EH (cell line): ENCODE measurements at regions not wholly inside any gene's neighbourhood (a gene's known extent, or its start where the extent isn't known, plus 50 kb on each side); places are given as distances from the start of the nearest gene placed in this dataset.

Experiments
- DNase-seq: peaks from one replicate; pipeline ENCODE4 v3.0.0-alpha.2; 2015; ENCODE audit warnings: low read depth

DNA sequence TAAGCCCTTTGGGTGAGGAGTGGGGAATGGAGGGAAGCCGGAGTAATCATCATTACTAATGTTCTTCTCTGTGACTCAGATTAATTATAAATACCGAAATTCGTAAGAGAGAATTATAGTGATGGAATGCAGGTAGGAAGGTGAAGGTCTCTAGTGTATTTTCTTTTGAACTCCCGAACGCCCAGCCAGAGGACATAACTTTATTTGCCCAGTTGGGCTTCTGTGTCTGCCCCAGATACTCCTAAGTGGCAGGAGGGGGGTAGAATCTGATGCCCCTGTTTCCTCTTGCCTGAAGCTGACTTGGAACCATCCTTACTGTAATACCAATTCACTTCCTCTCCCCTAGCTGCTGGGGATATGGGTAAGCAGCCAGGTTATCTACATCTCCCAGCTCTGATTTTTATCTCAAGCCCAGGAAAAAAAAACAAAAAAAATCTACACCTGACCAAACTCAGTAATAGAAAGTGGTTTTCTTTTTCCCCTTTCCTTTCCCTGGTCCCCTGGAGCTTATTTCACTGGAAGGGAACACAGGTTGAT, 84.4 kb upstream of the CISTR start:
- DNase-seq, result no peak

DNA sequence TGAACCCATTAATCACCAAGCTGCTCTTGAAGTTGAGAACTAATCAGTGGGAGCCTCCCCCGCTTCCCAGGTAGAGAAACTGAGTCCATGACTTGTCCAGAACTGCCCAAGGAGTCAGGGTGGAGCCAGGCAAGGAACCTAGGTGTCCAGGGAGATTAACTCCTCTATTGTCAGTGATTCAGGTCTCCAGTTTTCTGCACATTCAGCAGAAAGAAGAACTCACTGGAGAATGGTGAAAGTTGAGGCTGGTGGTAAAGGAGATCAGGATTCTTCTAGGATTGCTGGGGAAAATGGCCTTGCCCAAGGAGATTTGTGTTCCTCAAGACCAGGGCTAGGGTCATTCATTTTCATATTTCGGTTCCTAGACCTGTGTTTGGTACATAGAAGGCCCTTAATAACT, 87.2 kb upstream of the CISTR start:
- no peak for DNase-seq

DNA sequence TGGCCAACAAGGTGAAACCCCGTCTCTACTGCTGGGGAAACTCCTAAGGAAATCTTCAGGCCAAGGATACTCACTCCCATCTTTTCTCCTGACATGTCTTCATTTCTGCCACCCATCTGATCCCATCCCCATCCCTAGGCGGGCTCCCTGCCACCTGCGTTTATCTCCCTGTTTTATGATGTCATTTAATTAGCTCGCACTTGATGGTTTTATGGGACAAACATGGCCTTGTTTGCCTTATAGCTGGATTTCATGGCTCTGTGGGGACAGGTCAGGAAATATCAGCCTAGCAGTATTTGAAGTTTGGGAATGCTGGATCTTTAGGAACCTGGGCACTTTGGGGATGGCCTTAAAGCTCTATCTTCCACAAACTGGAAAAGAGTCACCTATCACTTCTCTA, 88.5 kb upstream of the CISTR start:
- no peak for DNase-seq

DNA sequence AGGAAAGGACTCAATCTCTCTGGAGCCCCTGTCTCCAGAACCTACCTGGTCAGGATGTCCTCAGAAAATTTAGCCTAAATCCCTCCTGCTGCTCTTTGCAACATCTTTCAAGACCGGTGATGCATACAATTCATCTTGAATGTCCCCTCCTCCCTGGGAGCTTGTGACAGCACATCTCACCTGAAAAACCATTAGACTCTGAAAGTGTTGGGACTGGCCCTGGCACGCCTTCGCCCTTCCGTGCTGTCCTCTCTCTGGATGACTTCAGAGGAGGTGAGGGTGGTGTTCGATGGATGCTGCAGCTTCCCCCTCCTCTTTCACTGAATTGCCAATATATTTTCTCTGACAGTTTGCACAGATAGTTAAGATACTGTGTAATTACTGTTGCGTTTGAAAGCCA, 90.9 kb upstream of the CISTR start:
- DNase-seq, result no peak

DNA sequence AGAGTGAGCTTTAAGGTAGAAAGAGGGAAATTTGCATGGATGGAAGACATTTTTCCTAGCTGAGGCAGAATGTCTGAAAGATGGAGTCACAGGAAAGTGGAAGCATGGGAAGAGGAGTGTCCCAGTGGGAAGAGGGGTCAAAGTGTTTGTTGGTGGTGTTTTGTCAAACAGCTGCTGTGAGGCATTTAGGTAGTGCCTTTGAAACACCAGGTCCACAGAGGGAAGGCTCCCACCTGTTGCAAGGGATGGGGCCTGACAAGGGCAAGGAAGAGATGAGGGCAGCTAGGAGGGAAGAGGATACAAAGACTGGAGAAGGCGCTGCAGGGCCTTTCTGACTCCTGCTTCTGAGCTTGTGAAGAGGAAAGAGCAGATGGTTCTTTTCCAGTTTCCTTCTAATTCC, 91.8 kb upstream of the CISTR start:
- DNase-seq, result no peak

DNA sequence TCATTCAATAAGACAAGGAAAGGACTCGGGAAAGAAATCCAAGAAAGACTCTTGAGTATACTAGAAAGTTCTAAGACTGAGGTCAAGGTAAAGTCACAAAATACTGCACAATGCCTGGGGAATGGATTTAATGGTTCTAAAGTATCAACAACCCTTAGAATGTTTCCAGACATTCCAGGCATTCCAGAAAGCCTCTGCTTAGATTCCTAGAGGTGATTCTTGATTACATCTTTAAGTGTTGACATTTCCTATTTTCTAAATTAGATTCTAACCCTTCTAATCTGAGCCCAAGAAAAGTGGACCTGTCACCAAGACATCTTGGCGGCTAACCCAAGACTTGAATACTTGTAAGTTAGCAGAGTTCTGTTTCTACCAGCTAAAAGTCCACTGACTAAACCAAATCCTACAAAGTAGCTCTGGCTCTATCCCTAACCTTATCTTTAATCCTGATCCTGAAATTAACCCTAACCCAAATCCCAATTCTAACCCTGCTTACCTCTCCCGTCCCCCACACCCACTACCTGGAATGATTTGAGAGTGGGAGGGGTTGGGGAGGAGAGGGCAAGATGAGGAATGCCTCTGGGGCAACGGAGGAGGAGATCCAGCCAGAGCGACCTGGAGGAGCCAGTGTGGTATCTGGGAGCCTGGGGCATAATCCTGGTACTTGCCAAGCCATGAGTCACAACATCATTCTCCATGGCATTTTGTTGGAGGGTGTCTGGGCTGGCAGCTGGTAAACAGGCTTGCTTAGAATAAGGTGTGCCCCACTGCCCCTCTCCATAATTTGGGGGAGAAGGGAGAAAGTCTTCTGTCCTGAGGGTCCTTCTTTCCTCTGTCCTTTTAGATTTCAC, 93.4 kb upstream of the HOXC13 start:
- peak; percentile 86 for DNase-seq

DNA sequence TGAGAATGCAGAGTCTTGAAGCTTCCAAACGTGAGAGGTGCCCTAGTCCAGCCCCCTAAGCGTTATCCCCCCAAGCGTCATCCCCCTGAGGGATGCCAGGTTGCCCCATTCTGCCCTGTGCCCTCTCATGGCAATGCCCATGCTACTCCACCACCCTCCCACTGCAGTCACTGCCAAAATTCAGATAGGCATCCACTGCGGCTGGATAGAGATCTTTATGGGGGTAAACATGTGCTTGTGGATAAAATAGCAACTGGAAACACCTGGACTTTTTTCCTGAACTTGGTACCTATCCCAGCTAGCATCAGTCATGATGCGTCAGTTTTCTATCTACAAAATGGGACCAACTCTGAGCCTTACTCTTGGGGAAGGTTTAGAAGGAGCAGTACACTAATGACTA, 92.7 kb upstream of the HOXC13 start:
- DNase-seq, result no peak

DNA sequence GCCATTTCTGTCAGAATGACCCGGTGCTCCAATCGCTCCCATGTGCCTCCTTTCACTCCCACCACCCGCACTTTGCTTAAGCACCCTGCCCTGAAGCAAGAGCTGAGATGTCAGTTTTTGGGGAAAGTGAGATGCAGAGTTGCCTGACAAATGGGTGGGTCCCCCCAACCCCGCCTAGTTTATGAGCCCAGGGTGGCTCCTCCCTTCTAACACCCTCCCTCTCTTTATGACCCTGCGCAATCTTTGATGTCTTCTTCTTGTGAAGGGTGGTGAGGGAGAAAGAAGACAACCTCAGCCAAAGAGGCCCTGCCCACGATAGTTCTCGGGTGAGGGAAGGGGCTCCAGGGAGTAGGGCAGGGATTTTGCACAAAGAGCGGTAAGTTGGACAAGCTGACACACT, 89.5 kb upstream of the HOXC13 start:
- DNase-seq, result no peak

DNA sequence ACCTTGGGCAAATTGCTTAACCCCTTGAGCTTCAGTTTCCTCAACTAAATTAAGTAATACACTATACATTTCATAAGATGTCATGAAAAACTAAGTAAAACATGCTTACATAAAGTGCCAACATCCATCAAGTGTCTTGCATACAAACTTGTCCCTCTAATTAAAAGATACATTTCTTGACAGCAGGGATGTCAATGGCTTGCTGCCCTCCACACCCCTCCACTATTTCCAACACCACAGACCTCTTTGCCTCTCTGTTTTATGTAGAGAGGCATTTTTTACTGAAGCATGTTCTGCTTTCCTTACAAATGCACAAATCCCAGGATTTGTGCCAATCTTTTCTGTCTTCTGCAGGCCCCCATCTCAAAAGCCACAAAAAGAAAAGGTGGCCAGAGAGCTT, 89.0 kb upstream of the HOXC13 start:
- no peak for DNase-seq

DNA sequence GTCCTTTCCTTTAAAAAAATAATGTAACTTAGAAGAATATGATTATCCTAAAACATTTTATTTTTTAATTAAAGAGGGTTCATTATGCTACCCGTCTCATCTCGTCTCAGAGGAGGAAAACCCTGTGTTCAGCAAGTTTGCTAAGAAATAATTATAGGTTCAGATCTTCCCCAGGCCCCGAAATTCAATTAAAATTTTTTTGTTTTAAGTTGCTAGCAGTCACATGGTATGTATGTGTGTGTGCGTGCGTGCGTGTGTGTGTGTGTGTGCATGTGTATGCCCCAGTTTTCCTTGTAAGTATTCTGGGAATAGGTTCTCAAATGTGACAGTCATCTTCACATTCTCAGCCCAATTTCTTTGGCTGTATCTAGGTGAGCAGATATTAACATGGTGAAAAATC, 86.6 kb upstream of the HOXC13 start:
- DNase-seq, result no peak

DNA sequence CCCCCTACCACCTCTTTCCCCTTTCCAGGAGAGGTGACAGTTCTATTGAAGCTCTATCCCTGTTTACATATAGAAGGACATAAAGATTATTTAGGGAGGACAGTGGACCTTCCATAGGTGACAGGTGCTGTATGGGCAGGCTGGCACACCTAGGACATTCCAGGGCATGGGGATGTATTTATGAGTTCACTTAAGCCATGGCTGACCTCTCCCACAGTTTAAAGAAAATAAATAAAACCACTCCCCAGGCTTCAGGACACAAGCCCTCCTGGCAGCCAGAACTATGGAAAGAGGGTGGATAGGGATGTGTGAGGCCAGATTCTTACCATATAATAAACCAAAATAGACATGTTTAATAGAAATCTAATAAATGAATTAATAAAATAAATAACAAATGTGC, 85.6 kb upstream of the HOXC13 start:
- no peak for DNase-seq

DNA sequence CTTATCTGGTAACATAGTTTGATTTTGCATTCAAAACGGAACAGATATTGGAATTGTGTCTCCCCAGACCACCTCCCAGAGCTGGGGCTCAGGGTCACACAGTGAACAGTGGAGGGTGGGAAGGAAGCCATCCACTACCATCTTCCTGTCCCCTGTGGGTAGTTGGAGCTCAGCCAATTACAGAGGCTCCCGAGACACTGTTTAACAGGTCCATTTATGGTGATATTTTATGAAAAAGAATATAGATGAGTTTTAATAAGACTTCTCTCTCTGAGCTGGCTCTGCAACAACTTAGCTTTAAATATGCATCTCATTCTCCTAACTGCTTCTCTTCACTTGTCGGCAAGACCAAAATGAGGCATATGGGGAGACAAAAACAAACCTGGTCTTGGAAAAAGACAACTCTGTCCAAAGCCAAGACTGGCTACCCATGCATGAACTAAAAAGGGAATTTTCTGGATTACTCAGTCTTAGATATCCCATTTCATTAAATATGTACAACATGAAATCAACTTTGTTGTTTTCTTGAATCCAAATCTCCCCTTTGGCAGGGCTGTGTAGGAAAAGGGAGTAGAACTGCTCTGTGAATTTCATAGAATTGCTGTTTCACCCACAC, 83.8 kb upstream of the HOXC13 start:
- no peak for DNase-seq

DNA sequence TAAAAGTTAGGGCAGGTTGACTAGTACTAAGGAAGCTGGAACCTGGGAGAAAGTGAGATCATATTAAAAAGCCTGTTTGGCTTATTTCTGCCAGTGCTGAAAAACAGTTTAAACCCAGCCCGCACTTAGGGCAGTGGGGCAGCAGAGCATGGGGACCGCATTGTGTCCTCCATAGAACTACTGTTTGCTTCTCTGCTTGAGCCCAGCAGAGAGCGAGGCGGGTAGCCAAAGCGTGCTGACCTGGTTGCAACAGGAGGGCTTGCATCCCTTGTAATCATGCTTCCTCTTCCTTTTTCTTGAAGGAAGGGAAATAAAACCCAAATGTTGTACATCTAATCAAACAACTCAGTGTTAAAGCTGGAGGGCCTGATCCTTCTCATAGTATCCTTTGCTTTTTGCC, 82.5 kb upstream of the HOXC13 start:
- no peak for DNase-seq

DNA sequence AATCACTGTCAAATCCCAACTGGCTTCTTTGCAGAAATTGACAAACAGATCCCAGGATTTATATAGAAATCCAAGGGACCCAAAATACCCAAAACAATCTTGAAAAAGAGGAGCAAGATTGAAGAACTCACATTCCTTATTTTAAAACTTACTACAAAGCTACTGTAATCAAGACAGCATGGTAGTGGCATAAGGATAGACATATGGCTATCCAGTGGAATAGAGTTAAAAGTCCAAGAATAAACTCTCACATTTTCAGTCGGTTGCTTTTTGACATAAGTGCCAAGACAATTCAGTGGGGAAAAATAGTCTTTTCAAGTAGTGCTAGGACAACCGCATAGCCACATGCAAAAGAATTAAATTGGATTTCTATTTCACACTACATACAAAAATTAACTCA, 81.0 kb upstream of the HOXC13 start:
- DNase-seq, result no peak

DNA sequence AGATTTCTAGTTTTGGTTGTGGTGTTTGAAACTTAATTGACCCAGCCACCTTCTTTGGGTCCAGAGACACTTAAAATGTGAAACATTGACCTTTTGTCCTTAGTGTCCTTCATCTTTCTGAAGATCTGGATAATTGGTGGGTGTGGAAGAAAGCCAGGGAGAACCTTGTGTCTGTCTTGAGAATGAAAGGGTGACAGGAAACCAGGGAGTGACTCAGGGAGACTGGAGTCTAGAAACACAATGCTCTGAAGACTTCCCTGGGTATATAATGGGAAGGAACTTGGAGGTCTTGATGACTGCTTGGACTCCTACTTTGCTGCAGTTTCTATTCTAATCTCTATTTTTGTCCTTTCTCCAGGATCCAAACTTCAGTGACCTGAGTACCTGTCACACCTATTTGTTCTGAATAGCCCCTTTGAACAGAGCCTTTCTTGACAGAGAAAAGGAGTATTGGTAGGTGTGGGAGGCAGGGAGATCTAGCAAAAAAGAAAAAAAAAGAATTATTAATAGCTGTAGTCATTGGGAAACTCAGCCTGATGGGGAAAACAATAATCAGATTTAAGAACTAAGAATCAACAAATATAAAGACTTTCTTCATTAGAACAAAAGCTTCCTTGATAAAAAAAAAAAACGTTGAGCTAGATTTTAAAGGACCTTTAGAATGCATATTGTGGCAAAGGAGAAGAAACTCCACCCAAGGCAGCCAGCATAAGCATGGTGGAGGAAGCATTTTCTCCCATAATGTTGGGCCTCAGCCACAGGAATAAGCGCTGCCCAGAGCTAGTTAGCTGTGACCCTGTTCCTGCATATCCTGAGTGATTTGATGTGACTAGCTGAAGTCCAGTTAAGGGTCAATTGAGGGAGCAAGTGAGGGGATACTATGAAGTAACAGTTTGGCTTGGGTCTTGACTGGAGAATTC, 77.9 kb upstream of the HOXC13 start:
- peak; percentile 41 for DNase-seq

DNA sequence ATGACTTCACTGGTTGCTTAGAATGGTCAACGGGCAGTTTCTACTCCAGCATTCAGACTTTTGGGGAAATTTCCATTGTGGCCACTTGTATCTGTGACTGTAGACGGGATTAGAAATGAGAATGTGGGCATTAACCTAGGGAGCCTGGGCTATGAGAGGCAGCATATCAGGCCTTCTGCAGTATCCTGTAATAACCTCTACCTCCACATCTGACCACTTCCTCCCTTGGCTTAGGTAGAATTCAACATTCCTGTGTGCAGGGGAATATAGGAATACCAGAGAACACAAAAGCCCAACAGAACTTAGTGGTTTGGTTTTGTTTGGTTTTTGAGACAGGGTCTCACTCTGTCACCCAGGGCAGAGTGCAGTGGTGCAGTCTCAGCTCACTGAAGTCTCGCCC, 76.4 kb upstream of the HOXC13 start:
- no peak for DNase-seq

DNA sequence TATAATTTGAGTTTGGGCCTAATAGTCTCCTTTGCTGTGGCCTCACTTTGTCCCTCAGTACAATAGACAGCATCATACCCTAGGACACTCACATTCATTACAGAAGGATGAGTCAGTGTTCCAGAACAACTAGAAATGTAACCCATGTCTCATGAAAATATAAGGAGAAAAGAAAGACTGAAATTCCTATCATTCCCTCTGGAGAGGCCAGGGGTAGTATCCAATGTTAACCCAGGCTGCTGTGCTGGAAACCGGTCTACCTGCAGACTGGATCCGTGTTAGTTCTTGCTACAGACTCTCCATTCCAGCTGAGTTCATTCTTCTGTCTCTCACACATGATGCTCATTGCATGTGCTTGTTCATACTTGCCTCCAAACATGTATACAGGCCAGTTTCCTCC, 75.8 kb upstream of the HOXC13 start:
- peak; percentile 73 for DNase-seq

DNA sequence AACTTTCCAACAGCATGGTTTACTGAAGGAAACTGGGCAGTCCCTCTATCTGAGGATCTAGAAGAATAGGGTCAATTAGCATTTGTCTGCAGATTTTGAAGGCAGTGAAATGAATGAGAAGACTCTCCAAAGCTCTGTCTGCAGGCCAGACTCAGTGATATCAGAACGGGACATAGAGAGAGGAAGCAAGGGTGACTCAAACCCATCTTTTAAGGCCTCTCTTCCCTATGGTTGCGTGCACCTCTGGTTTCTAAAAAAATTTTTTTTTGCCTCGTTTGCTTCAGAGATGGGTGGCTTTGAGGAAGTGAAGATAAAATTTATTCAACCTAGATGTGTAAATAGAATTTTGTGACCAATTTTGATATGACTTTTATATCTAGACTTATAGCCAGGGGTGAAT, 71.9 kb upstream of the HOXC13 start:
- DNase-seq, result no peak

DNA sequence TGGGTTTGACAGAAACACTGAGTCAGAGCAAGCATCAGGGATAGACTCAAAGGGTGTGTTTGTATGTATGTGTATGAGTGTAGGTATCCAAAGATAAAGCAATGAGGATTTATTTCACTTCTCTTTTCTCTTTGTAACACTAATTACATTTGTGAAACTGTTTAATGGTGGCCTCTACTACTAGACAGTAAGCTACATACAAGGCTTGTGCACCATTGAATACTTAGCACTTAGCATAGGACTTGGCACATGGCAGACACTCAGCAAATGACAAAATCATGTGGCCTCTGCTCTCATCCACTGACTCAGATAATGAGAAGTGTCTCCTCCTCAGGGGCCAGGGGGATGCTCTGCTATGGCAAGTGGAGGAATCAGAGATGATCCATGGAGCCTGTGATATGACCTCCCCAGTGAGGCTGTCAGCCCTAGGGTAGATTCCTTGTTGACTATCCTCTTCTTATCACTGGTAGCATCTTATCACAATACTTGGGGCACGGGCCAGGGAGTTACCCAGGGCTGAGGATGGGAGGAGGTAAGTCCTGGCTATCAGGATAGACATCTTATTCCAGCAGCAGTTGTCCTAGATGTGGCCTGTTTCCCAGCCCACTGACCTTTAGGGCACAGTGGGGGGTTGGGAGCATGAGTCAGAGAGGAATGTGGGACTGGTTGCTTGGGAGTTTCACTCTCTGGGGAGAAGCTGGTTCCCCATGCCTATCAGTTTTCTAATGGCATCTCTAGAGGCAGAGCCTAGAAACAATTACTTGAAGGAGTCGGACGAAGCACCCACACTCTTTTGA, 71.2 kb upstream of the HOXC13 start:
- DNase-seq, result peak; percentile 73

DNA sequence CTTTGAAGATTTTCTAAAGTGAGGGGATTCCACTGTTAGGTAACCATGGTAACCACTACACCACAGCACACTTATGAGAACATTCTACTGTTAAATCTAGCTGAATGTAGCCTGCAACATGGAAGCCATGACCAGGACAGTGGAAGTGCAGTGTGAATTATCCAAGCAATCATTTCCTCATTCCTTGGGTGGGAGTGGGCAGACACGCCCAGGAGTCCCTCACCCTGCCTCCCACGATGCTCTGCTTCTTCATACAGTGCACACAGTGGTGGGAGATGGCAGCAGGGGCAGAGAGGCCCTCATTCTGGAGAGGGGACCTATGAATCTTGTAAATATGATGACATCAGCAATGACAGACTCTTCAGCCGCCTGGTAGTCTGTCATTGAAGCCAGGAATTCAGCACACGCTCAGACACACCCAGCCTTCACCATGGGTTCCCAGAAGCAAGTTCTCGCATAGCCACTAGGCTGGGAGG, 70.1 kb upstream of the HOXC13 start:
- DNase-seq, result peak; percentile 33

DNA sequence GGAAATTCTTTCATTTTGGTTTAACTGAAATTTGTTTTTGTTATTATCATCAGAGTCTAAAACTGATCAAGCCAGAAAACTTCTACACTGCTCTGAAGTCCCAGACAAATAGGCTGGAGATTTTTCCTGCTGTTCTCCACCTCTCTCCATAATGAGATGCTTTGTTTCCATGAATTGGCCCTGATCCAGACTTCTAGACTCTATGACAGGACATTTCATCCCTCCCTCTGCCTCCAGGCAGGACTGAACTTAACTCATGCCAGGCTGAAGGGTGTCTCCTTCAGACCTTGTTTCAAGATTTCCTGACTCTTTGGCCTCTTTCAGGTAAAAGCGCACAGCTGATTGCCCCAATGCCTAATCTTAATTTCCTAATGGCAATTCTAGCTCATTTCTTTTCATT, 69.1 kb upstream of the HOXC13 start:
- DNase-seq, result peak; percentile 7

DNA sequence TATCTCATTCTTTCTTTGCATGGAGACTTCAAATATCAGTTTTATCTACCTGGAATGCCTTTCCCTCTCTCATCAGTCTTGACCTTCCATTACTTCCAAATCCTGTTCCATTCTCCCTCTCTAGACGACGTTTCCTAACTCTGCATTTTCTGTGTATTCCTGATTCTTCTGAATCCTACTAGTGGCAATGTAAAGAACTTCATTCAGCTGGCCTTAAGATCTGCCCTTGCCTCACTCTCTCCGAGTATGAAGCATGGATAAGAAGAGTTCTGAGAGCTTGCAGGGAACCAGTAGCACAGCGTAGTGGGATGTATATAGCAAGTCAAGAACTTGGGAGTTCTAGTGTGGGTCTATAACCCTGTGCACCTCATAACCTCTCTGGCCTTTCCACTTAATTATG, 68.5 kb upstream of the HOXC13 start:
- no peak for DNase-seq
